Stimulated activated CD4-positive, alpha-beta T cell treated with anti-CD3 and anti-CD28 coated beads, Interleukin-4, amount 100 ng/mL, for 4 hours (primary cell): ENCODE measurements at regions not wholly inside any gene's neighbourhood (a gene's known extent, or its start where the extent isn't known, plus 50 kb on each side); places are given as distances from the start of the nearest gene placed in this dataset.
"Not testable (repeated sequence)": the region's sequence is repeated elsewhere in the genome, so short reads cannot be mapped to it uniquely, and the experiment has no call there.

Experiments used
- DNase-seq, 2 experiments: peaks; one replicate each; pipeline ENCODE4 v3.0.0-alpha.2; 2020

GRCh38 chr7:69244701-69245100, 353.6 kb upstream of the AUTS2 start:
- DNase-seq: no peak

DNA sequence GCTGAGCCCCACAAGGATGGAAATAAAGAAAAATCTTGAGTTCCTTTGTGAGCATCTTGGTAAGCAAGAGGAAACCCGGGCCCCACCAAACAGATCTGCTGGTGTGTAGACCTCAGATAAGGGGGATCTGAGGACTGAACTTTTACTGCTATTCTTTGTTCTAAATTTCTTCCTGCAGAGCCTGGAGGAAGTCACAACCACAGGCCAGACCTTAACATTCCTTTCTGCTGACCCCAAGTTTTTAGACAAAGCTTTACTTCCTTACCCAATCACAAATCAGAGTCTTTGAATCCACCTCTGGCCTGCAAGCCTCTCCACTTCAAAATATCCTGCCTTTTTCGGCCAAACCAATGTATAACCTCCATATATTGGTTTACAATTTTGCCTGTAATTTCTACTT, 352.6 kb upstream of the AUTS2 start:
- no peak for DNase-seq

GRCh38 chr7:69246758-69247157, 351.5 kb upstream of the AUTS2 start:
- no peak for DNase-seq

DNA sequence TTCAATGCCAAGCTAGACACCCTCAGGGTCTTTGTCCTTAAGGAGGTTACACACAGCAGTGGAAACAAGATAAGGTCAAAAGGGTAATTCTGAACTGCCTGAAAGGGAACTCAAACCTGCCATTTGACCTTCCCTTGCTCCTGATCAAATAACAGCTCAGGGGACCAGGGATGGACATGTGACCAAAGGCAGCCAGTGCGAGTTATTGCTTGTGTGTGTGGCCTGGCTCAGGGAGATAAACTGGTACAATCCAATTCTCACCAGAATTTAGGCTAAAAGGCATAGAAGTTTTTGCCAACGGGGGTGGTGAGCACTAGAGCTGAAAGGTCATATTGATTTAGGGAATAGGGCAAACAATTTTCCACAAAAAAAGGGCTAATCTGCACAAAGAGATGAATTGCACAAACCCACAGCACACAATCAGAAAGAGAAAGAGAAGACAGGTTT, 349.9 kb upstream of the AUTS2 start:
- DNase-seq: not testable (repeated sequence)

GRCh38 chr7:69250958-69251357, 347.3 kb upstream of the AUTS2 start:
- no peak for DNase-seq

DNA sequence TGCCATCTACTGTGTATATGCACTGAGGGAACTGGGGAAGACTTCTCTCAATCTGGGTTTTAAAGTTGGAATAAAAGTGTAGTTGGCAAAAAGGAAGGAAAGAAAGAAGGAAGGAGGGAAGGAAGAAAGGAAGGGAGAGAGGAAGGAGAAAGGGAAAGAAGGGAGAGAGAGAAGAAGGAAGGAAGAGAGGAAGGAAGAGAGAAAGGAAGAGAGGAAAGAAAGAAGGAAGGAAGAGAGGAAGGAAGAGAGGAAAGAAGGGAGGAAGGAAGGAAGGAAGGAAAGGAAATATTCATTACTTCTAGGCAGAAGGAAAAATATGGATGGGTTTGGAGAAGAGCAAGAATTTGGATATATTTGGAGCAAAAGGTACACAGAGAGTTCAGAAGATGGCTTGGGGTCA, 343.6 kb upstream of the AUTS2 start:
- DNase-seq: no peak

DNA sequence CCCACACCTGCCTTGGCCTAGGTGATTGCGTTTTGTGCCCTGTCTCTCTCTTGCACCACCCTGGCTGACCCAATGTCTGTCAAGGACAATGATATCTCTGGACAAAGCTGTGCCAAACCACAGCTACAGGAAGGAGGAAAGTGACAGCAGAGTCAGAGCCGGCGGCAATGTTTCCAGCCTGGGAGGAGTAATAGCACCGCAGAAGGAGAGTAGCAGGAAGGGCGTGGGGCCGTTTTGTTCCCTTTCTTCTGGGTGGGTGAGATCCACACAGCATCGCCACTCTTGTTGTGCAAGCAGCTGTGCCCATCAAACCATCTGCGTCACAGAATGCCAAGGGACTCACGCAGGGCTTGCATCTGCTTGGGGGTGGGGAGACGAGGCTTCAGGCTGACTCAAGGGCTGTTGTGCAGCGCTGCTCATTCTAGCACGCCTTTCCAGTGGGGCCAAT, 341.6 kb upstream of the AUTS2 start:
- DNase-seq: no peak

DNA sequence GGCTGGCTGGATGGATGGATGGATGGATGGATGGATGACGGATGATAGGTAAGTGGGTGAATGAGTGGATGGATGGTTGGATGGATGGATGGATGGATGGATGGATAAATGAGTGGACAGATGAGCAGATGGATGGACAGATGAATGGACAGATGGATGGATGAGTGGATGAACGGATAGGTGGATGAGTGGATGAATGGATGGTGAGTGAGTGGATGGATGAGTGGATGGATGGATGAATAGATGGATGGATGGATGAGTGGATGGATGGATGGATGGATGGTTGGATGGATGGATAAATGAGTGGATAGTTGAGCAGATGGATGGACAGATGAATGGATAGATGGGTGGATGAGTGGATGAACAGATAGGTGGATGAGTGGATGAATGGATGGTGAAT, 340.7 kb upstream of the AUTS2 start:
- no peak for DNase-seq

DNA sequence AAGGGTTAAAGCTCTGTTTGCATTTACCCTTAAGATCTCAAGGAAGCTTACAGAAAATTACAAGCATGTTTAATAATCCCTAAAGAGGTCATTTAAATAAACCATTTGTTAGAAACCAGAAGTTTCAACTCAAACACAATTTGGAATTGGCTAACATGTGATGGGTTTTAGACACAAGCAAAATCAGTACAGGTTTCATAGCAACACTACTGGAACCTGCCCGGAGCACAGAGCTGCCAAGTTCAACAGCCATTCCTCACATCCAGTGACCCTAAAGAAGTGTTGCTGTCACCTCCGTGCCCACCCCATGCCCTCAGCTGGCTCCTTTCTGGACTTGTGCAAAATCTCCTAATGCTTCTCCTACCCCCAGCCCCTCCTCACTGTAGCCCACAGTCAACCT, 338.8 kb upstream of the AUTS2 start:
- no peak for DNase-seq

DNA sequence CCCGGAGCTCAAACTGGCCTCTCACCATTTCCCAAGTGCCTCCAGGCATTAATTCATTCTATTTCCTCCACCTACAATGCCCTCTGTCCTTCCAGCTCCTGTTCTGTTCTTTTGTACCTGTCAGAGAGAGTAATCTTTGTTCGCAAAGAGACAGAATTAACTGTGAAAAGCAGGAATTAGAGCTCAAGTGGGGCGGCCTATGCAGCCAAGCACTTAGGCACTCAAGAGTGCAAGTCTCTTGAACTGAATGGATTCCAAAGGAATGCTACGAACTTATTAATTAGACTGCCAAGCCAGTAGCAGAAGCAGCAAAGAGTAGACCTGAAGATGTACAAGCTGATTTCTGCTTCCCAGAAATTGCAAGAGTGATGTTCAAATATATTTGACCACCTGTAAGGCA, 338.3 kb upstream of the AUTS2 start:
- no peak for DNase-seq

- no peak for DNase-seq
These were observed 334.7 kb upstream of the AUTS2 start for GRCh38 chr7:69263550-69263949.

DNA sequence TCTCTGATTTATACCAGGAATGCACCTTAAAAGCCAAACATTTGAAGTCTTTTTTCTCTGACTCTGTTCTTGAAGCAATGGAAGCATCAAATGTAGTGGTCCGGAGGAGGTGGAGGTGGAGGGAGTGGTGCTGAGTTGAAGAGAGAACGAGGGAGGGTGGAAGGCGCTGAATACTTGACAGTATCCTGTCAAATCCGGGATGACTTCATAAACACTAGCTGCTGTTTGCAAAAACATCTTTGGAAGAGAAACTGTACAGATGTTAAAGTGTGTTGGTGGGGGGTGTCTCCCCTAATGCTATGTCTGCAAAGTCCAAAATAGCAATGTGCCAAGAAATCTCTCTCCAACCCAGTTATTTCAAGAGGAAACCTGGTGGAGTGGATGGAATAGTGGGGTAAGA, 328.5 kb upstream of the AUTS2 start:
- DNase-seq: no peak

DNA sequence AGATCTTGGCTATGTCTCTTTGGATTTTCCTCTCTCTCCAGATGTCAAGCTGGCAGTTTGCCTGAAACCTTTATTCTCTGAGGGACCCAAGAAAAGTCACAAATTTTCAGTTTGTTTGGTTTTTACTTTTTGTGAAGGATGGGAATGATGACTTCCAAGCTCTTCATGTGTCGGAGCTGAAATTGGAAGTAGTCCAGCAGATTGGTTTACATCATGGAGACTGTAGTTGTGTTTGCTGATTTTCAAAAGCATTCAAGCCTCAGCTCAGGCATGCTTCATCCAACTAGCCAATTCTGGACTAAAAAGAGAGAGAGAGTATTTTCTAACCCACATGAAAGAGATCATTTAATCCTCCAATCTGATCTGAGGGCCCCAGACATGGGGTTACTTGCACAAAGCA, 326.2 kb upstream of the AUTS2 start:
- no peak for DNase-seq

DNA sequence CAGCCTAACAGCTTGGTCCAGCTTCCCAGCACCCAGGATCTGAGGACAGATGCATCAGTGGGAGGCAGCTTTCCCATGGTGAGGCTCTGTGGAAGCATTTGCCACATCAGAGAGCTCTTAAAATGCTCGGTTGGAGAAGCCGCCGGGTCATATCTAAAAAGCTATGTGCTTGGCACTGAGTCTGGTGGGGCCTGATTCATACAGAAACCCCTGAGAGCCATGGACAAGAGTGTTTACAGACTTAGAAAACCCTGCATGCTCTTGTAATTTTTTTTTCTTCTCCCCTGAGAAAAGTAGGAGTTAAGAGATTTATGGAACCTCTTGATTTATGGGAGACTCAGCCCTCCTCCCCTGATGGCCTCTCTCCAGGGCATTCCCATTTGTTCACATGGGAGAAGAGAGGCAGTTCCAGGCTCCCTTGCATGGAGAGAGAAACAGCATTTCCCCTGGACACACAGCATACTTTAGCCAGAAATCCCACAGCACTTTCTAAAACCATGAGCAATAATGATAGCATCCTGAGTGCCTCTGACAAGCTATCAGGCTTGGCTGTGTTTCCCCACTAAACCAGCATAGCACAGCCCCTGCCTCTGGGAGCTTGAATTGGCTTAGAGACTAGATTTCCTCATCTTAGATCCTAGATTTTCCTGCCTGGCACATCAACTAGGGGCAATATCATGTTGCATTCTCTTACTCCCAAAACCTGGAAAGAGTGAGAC, 322.1 kb upstream of the AUTS2 start:
- no peak for DNase-seq

GRCh38 chr7:69277366-69277765, 320.9 kb upstream of the AUTS2 start:
- no peak for DNase-seq

GRCh38 chr7:69282946-69283345, 315.3 kb upstream of the AUTS2 start:
- no peak for DNase-seq

GRCh38 chr7:69283421-69283820, 314.9 kb upstream of the AUTS2 start:
- no peak for DNase-seq

DNA sequence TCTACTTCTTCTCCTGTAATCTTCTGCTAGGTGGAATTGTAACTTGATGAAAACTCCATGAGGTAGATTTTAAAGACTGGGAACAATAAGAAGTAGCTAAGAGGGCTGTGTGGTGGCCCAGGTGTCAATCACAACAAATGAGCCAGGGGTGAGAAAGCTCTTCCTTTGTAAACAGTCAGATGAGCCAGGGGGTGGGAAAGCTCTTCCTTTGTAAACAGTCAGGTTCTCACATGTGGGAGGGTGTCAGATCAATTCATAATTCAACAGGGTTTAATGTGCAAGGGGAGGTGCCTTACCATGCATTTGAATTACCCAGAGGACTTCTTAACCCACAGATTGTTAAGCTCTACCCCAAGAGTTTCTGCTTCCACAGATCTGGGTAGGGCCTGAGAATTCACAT, 312.4 kb upstream of the AUTS2 start:
- no peak for DNase-seq

GRCh38 chr7:69295977-69296376, 302.3 kb upstream of the AUTS2 start:
- DNase-seq: no peak

GRCh38 chr7:69301253-69301652, 297.0 kb upstream of the AUTS2 start:
- no peak for DNase-seq

DNA sequence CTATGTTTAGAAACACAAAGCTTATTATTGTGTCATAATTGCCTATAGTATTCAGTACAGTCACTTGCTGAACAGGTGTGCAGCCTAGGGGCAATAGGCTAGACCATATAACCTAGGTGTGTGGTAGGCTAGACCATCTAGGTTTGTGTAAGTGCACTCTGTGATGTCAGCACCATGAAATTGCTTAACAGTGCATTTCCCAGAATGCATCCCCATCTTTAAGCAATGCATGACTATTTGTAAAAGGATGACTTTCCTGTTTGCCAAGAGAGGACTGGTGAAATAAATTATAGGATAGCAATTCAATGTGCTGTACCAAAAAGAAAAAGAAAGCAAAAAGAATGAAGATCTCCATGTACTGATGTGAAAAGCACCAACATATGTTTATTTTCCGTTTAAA, 288.7 kb upstream of the AUTS2 start:
- no peak for DNase-seq

- no peak for DNase-seq
These were observed 286.8 kb upstream of the AUTS2 start for GRCh38 chr7:69311489-69311888.

- DNase-seq: not testable (repeated sequence)
These were observed 284.4 kb upstream of the AUTS2 start for GRCh38 chr7:69313852-69314251.

GRCh38 chr7:69318794-69319193, 279.5 kb upstream of the AUTS2 start:
- no peak for DNase-seq

- DNase-seq: no peak
These were observed 269.8 kb upstream of the AUTS2 start for GRCh38 chr7:69328516-69328915.
